GM12864 (cell line): ENCODE measurements at regions not wholly inside any gene's neighbourhood (a gene's known extent, or its start where the extent isn't known, plus 50 kb on each side); places are given as distances from the start of the nearest gene placed in this dataset.

Source experiments
- DNase-seq: peaks from one replicate; pipeline ENCODE4 v3.0.0-alpha.2; 2011; ENCODE audit warnings: low read depth
- H3K4me3 ChIP-seq: 2 replicates; pipeline ENCODE4 v1.5.1; 2011; ENCODE audit warnings: mild to moderate bottlenecking, low read depth, low read length, control low read depth
- TF ChIP-seq, protein P1 (sequence below): IDR thresholded peaks from 2 replicates; pipeline ENCODE4 v1.5.1; 2011; ENCODE audit warnings: low read depth, mild to moderate bottlenecking, moderate library complexity, low read length, control low read depth, inconsistent platforms; ENCODE audit errors: missing control alignments

DNA sequence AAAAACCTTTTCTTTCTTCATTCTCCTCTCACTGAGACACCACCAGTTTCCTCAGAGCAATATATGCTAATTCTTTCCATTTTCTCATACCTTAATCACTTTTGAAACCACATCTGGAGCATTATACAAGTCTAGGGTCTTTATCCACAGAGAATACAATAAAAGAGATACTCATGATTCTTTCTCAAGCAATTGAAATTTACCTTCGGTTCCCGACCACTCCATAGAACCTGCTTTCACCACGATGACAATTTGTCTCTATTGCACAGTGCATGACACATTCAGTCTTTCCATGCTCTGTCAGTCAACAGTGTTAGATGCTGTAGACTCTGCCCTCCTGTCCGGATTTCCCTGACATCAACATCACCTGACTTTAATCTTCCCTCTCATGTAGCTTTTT lies 409.3 kb upstream of the NWD2 start:
- no peak overlapping the region for H3K4me3 ChIP-seq
- TF ChIP-seq, protein P1, sequence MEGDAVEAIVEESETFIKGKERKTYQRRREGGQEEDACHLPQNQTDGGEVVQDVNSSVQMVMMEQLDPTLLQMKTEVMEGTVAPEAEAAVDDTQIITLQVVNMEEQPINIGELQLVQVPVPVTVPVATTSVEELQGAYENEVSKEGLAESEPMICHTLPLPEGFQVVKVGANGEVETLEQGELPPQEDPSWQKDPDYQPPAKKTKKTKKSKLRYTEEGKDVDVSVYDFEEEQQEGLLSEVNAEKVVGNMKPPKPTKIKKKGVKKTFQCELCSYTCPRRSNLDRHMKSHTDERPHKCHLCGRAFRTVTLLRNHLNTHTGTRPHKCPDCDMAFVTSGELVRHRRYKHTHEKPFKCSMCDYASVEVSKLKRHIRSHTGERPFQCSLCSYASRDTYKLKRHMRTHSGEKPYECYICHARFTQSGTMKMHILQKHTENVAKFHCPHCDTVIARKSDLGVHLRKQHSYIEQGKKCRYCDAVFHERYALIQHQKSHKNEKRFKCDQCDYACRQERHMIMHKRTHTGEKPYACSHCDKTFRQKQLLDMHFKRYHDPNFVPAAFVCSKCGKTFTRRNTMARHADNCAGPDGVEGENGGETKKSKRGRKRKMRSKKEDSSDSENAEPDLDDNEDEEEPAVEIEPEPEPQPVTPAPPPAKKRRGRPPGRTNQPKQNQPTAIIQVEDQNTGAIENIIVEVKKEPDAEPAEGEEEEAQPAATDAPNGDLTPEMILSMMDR = no peak
- DNase-seq = no peak

DNA sequence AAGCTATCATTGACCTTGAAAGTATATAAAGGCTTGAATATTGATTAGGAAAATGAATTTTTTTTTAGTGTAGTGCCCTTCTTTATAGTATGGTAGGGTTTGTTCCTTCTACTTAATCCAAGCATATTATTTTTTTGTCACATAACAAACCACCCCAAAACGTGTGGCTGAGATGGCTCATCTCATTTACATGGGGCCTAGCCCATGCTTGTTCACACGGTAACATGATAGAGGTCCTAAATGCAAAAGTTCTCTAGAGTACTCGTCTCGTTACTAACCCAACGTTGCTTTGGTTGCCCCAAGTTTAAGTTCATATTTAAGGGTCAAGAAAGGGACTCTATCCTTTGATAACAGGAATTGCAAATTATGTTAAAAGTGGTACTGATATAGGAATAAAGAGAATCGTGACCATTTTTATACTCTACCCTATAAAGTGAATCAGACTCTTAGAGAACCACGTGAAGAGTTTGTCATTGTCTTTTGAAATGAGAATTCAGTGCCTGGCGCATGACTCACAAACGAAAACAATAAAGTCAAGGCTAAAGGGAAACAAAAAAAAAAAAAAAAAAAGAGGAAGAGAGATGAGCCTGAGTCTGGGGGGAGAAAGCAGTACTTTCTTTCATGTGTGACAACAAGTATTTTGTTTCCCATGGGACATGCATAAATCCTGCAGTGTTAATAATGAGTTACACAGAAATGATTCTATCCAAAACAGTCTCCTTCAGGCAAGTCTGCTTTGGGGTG lies 402.8 kb upstream of the NWD2 start:
- TF ChIP-seq, protein P1 = no peak
- DNase-seq = peak; percentile 26
- H3K4me3 ChIP-seq = no peak overlapping the region

DNA sequence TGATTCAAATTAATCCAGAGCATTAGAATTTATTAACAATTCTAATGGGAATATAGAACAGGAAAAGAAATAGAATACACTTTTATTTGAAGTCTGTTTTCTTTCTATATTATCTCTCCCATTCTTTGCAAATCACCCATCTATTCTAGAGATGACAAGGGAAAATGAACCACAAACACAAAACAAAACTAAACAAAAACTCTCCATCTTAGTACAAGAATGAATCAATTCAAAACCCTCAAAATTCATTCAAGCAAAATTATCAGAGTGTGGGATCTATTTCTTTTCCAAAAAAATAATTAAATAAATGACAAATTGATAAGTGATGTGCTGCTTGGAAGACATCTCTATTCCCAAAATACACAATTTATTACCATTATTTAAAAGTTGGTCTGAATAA lies 400.1 kb upstream of the NWD2 start:
- no peak for DNase-seq
- no peak overlapping the region for H3K4me3 ChIP-seq
- TF ChIP-seq, protein P1 = no peak

DNA sequence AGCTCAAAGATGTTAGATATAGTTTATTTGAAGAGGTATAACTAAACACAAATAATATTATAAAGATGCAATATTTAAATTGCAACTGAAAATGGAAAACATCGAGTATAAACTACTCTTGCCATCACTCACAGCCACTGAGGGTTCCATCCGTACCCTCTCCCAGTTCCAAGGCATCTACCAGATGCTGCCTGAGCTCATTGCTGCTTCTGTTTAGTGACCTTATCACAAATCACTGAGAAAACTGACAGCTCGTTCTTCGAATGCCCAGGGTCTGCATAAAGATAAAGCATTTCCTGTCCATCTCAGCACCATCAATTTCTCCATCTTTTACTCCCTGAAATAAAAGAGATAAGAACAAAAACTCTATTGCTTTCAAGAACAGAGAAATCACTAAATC lies 391.7 kb upstream of the NWD2 start:
- H3K4me3 ChIP-seq = no peak overlapping the region
- no peak for DNase-seq
- TF ChIP-seq, protein P1 = no peak

DNA sequence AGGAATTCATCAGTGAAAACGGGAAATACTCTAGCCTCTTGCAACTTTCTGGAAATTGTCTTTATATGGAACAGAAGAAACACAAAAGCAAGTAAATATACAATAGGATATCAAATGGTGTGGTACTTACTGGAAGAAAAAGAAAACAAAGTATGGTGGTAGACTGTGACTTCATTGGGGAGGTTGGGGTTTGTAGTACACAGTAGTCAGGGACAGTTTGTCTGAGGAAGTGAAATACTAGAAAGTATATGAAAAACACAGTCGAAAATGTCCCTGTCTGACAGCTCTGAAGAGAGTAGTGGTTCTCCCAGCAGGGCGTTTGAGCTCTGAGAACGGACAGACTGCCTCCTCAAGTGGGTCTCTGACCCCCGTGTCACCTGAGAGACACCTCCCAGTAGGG lies 390.0 kb upstream of the NWD2 start:
- DNase-seq = no peak
- TF ChIP-seq, protein P1 = no peak
- H3K4me3 ChIP-seq = no peak overlapping the region

DNA sequence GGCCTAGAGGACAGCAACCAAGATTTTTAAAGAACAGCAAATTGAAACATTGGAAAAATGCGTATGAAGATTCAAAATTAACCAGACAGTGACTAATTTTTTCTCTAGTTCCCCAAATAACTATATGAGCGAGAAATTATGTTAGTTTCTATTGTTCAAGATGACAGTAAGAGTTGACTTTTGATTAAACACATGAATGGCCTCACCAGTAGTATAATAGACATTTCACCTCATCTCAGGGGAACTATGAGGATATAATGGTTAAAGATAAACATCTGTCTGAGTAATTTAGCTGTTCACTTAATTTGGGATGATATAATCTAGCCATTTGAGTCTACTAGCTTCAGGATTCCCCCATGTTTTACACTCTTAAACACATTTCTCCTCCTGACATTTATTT lies 380.9 kb upstream of the NWD2 start:
- no peak for DNase-seq
- TF ChIP-seq, protein P1 = no peak
- no peak overlapping the region for H3K4me3 ChIP-seq

DNA sequence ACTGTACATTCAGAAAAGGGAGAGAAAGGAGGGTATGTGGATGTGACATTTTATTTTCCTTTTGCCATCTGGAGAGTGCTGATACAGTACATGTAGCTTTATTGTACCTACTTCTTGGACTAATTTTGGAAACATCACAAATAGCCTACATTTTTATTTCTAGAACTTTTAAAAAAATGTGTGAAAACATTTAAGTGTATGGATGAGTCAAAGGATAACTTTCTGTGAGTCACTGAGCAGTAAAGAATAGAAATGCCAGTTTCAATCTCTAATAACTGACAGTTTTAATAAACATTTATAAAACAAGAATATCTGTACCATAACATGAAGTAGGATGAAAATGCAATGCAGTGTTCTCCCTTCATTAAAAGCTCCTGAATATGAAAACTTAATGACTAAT lies 374.4 kb upstream of the NWD2 start:
- H3K4me3 ChIP-seq = no peak overlapping the region
- TF ChIP-seq, protein P1 = no peak
- DNase-seq = no peak
